T47D (cell line): ENCODE measurements at regions not wholly inside any gene's neighbourhood (a gene's known extent, or its start where the extent isn't known, plus 50 kb on each side); places are given as distances from the start of the nearest gene placed in this dataset.
"Not testable (repeated sequence)": the region's sequence is repeated elsewhere in the genome, so short reads cannot be mapped to it uniquely, and the experiment has no call there.

Experiments used
- DNase-seq, 2 experiments: peaks; one replicate each; pipeline versions ENCODE4 v3.0.0 to v3.0.0-alpha.2; 2011 to 2012; ENCODE audit warnings: low read depth in 1 of 2, low spot score in 1 of 2
- JUND ChIP-seq: IDR thresholded peaks from 2 replicates; pipeline ENCODE4 v1.6.1; 2012; ENCODE audit warnings: low read depth
- in situ Hi-C: cut with HindIII; loops from 2 replicates; pipeline ENCODE4 v1.10.0; 2016; ENCODE audit warnings: low sequenced_read_pairs, low pct_unique_long_range_greater_than_20kb

GRCh38 chr22:23431337-23432072 is 148.6 kb downstream of the IGLL1 start:
- in situ Hi-C loops = no loop called here
- TF ChIP-seq JUND = no peak
- peak in 1 of 2 experiments; percentile 20 for DNase-seq

GRCh38 chr22:23424551-23425068 is 155.5 kb downstream of the IGLL1 start:
- DNase-seq, in situ Hi-C loops: not testable (repeated sequence)

GRCh38 chr22:23424031-23424430 is 156.1 kb downstream of the IGLL1 start:
- in situ Hi-C loops = no loop called here
- no peak for DNase-seq
- no peak for TF ChIP-seq JUND

- in situ Hi-C loops, DNase-seq: not testable (repeated sequence)
These were observed 157.8 kb downstream of the IGLL1 start for GRCh38 chr22:23422281-23422680.

GRCh38 chr22:23421300-23421699 is 158.8 kb downstream of the IGLL1 start:
- DNase-seq, in situ Hi-C loops: not testable (repeated sequence)

GRCh38 chr22:23419931-23420330 is 160.2 kb downstream of the IGLL1 start:
- TF ChIP-seq JUND = no peak

GRCh38 chr22:23419171-23419570 is 160.9 kb downstream of the IGLL1 start:
- in situ Hi-C loops = no loop called here
- TF ChIP-seq JUND = no peak
- no peak for DNase-seq

More at GRCh38 chr22:23419931-23420330, 160.2 kb downstream of the IGLL1 start:
- no peak for DNase-seq
- in situ Hi-C loops = no loop called here

- no peak for DNase-seq
- TF ChIP-seq JUND = no peak
- in situ Hi-C loops = no loop called here
These were observed 161.8 kb downstream of the IGLL1 start for GRCh38 chr22:23418159-23418788.

- in situ Hi-C loops, DNase-seq: not testable (repeated sequence)
These were observed 162.8 kb downstream of the IGLL1 start for GRCh38 chr22:23417327-23417726.

GRCh38 chr22:23416169-23416690 is 163.9 kb downstream of the IGLL1 start:
- in situ Hi-C loops, DNase-seq: not testable (repeated sequence)

- no peak for DNase-seq
- no peak for TF ChIP-seq JUND
- in situ Hi-C loops = no loop called here
These were observed 164.6 kb downstream of the IGLL1 start for GRCh38 chr22:23415490-23415851.

GRCh38 chr22:23414727-23415489 is 165.2 kb downstream of the IGLL1 start:
- no peak for DNase-seq
- in situ Hi-C loops = no loop called here
- TF ChIP-seq JUND = no peak

- TF ChIP-seq JUND = no peak
- in situ Hi-C loops = no loop called here
- no peak for DNase-seq
These were observed 168.4 kb downstream of the IGLL1 start for GRCh38 chr22:23411739-23412138.
